ENCODE measurements at regions not wholly inside any gene's neighbourhood (a gene's known extent, or its start where the extent isn't known, plus 50 kb on each side); places are given as distances from the start of the nearest gene placed in this dataset.
"Not testable (repeated sequence)": the region's sequence is repeated elsewhere in the genome, so short reads cannot be mapped to it uniquely, and the experiment has no call there.

- no peak for DNase-seq
Measured at GRCh38 chr17:6893382-6894205, 62.1 kb upstream of the TEKT1 start.

- DNase-seq, result no peak
Measured at GRCh38 chr17:6894206-6894528, 62.6 kb upstream of the TEKT1 start.

GRCh38 chr17:6901086-6901485 is 69.6 kb upstream of the TEKT1 start:
- no peak for DNase-seq

- no peak for DNase-seq
Measured at GRCh38 chr17:6903326-6903900, 71.9 kb upstream of the TEKT1 start.

- no peak for DNase-seq
Measured at GRCh38 chr17:6908807-6909206, 77.3 kb upstream of the TEKT1 start.

- DNase-seq, result no peak
Measured at GRCh38 chr17:6910987-6911603, 79.6 kb upstream of the TEKT1 start.

GRCh38 chr17:6912110-6913051 is 80.9 kb upstream of the TEKT1 start:
- DNase-seq, result no peak

- DNase-seq, result peak; percentile 42
Measured at GRCh38 chr17:6913608-6914443, 82.0 kb upstream of the ALOX12 start.

- no peak for DNase-seq
Measured at GRCh38 chr17:6914711-6915110, 81.1 kb upstream of the ALOX12 start.

GRCh38 chr17:6915620-6916019 is 80.2 kb upstream of the ALOX12 start:
- DNase-seq, result no peak

GRCh38 chr17:6919158-6919557 is 76.7 kb upstream of the ALOX12 start:
- no peak for DNase-seq

GRCh38 chr17:6923385-6923784 is 72.5 kb upstream of the ALOX12 start:
- DNase-seq, result no peak

- no peak for DNase-seq
Measured at GRCh38 chr17:6924208-6924607, 71.6 kb upstream of the ALOX12 start.

GRCh38 chr17:6926667-6927066 is 69.2 kb upstream of the ALOX12 start:
- DNase-seq, result no peak

- no peak for DNase-seq
Measured at GRCh38 chr17:6927290-6928126, 68.3 kb upstream of the ALOX12 start.

- DNase-seq, result no peak
Measured at GRCh38 chr17:6928193-6928592, 67.7 kb upstream of the ALOX12 start.

GRCh38 chr17:6930749-6931148 is 65.1 kb upstream of the ALOX12 start:
- no peak for DNase-seq

- DNase-seq, result not testable (repeated sequence)
Measured at GRCh38 chr17:6934544-6934943, 61.3 kb upstream of the ALOX12 start.

GRCh38 chr17:6936370-6937028 is 59.4 kb upstream of the ALOX12 start:
- no peak for DNase-seq

- no peak for DNase-seq
Measured at GRCh38 chr17:6938637-6939036, 57.2 kb upstream of the ALOX12 start.
